Neutrophil (primary cell): ENCODE measurements at regions not wholly inside any gene's neighbourhood (a gene's known extent, or its start where the extent isn't known, plus 50 kb on each side); places are given as distances from the start of the nearest gene placed in this dataset.
A peak's percentile ranks its signal among the peaks of the same experiment; 100 is the strongest.

Experiments used
- H3K27ac ChIP-seq: fragments of 200-600 bp; sonication (generic); 2 replicates; pipeline ENCODE4 v1.5.1; 2016; ENCODE audit warnings: mild to moderate bottlenecking, moderate library complexity
- H3K27me3 ChIP-seq: fragments of 200-600 bp; sonication (generic); 2 replicates; pipeline ENCODE4 v1.6.0; 2016; ENCODE audit warnings: mild to moderate bottlenecking
- H3K36me3 ChIP-seq: fragments of 200-600 bp; sonication (generic); 2 replicates; pipeline ENCODE4 v1.5.1; 2017
- H3K4me1 ChIP-seq, 2 experiments: fragments of 200-600 bp in 1 of 2; sonication (generic) in 1 of 2; 1 replicate in 1 of 2; 2 replicates in 1 of 2; pipeline versions ENCODE4 v1.5.1 to v1.6.1; 2013 to 2016; ENCODE audit warnings: low read depth in 1 of 2, low read length in 1 of 2, mild to moderate bottlenecking in 1 of 2, moderate library complexity in 1 of 2; ENCODE audit not compliant: control insufficient read depth in 1 of 2, insufficient read depth in 1 of 2
- H3K4me3 ChIP-seq, 2 experiments: fragments of 200-600 bp in 1 of 2; sonication (generic) in 1 of 2; 1 replicate in 1 of 2; 2 replicates in 1 of 2; pipeline ENCODE4 v1.5.1; 2013 to 2016; ENCODE audit warnings: low read depth in 1 of 2, low read length in 1 of 2, mild to moderate bottlenecking in 1 of 2, moderate library complexity in 1 of 2
- H3K9me3 ChIP-seq: fragments of 200-600 bp; sonication (generic); 2 replicates; pipeline ENCODE4 v1.5.1; 2016
- CTCF ChIP-seq: fragments of 200-600 bp; sonication (generic); IDR thresholded peaks from 2 replicates; pipeline ENCODE4 v1.5.1; 2016; ENCODE audit warnings: antibody characterized with exemption

- no peak for TF ChIP-seq CTCF
- peaks cover 22 to 49% of the 10 kb centered on the region in 2 experiments for H3K4me1 ChIP-seq
Measured at GRCh38 chr1:36721261-36721660, 238.5 kb upstream of the CSF3R start.

GRCh38 chr1:36717431-36717830 lies 234.7 kb upstream of the CSF3R start:
- Histone ChIP-seq H3K4me3 (peak overlapping the region in 1 of 2 experiments; percentile 18), H3K4me1 (peaks cover 25 to 64% of the 10 kb centered on the region in 2 experiments), H3K27me3 (peaks cover 16% of the 10 kb centered on the region), H3K9me3 (no peaks in the 10 kb centered on the region), H3K27ac (peak overlapping the region; percentile 79), H3K36me3 (no peaks in the 10 kb centered on the region)
- no peak for TF ChIP-seq CTCF

More at GRCh38 chr1:36721261-36721660, 238.5 kb upstream of the CSF3R start:
- H3K4me3 ChIP-seq = no peak overlapping the region
- no peaks in the 10 kb centered on the region for H3K9me3 ChIP-seq
- H3K27me3 ChIP-seq = peaks cover 34% of the 10 kb centered on the region
- H3K27ac ChIP-seq = no peak overlapping the region
- H3K36me3 ChIP-seq = no peaks in the 10 kb centered on the region

- no peak for TF ChIP-seq CTCF
- H3K4me1 ChIP-seq = peaks cover 25 to 58% of the 10 kb centered on the region in 2 experiments
- no peaks in the 10 kb centered on the region for H3K36me3 ChIP-seq
- no peak overlapping the region for H3K4me3 ChIP-seq
- no peaks in the 10 kb centered on the region for H3K9me3 ChIP-seq
- peaks cover 24% of the 10 kb centered on the region for H3K27me3 ChIP-seq
- H3K27ac ChIP-seq = peak overlapping the region; percentile 79
Measured at GRCh38 chr1:36715797-36716196, 233.1 kb upstream of the CSF3R start.

GRCh38 chr1:36714301-36714700 lies 231.6 kb upstream of the CSF3R start:
- Histone ChIP-seq H3K4me3 (no peak overlapping the region), H3K9me3 (no peaks in the 10 kb centered on the region), H3K4me1 (peaks cover 25 to 45% of the 10 kb centered on the region in 2 experiments), H3K36me3 (no peaks in the 10 kb centered on the region), H3K27me3 (peaks cover 39% of the 10 kb centered on the region), H3K27ac (no peak overlapping the region)
- no peak for TF ChIP-seq CTCF

- no peak for TF ChIP-seq CTCF
- H3K4me3 ChIP-seq = no peak overlapping the region
Measured at GRCh38 chr1:36711480-36711879, 228.8 kb upstream of the CSF3R start.

GRCh38 chr1:36710951-36711350 lies 228.2 kb upstream of the CSF3R start:
- H3K36me3 ChIP-seq = no peaks in the 10 kb centered on the region
- peaks cover 0 to 21% of the 10 kb centered on the region in 2 experiments for H3K4me1 ChIP-seq
- TF ChIP-seq CTCF = no peak
- no peak overlapping the region for H3K27ac ChIP-seq
- no peak overlapping the region for H3K4me3 ChIP-seq
- H3K9me3 ChIP-seq = no peaks in the 10 kb centered on the region
- peaks cover 69% of the 10 kb centered on the region for H3K27me3 ChIP-seq

More at GRCh38 chr1:36711480-36711879, 228.8 kb upstream of the CSF3R start:
- Histone ChIP-seq H3K9me3 (no peaks in the 10 kb centered on the region), H3K27me3 (peaks cover 64% of the 10 kb centered on the region), H3K27ac (no peak overlapping the region), H3K4me1 (peaks cover 5 to 26% of the 10 kb centered on the region in 2 experiments), H3K36me3 (no peaks in the 10 kb centered on the region)
